ENCODE measurements at regions not wholly inside any gene's neighbourhood (a gene's known extent, or its start where the extent isn't known, plus 50 kb on each side); places are given as distances from the start of the nearest gene placed in this dataset.

DNA sequence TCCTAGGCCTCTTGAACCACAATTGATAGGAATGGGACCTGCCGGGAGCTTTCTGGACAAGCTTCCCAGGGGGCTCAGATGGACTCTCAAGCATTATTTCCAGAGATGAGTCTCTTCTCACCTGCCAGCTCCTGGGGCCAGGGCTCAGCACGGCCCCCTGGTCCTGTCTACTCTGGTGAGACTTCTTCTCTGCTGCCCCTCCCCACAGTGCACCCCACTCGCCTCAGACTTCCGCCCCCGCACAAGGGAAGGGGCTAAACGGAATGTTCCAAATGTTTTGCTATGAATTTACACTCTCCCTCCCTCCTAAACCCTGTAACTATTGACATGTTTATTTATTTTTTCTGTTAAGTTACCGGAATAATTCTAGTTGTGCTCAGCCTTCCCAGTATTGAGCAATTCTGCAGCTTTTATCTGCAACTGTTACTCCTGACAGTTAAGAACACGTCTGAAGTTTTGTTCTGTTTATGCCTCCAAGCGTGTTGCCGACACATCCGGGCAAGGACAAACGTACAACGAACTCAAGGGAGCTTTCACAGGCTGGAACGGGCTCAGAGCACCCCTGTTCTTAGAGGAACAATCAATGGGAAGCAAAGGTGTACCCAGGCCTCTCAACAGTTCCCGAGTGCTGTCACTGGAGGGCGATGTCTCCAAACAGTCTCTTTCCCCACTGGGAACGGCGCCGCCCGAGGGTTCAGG is 55.2 kb downstream of the FHIP2A start:
- Histone ChIP-seq H4K8ac (ENCODE audit: extremely low read depth, insufficient read depth, low read length) (no peak overlapping the region; the same call in 1 of the 2 replicates), H4K20me1 (replicated peaks in 1 of 2; ENCODE audit: control insufficient read depth in 1 of 2, insufficient read depth in 2 of 2, low read length in 2 of 2) (no peaks in the 10 kb centered on the region), H3K79me2 (ENCODE audit: control insufficient read depth in 1 of 2, insufficient read depth in 2 of 2, low read length in 2 of 2) (no peaks in the 10 kb centered on the region), H3K36me3 (ENCODE audit: control insufficient read depth in 2 of 4, insufficient read depth in 4 of 4, low read length in 3 of 4) (no peaks in the 10 kb centered on the region), H3K27me3 (replicated peaks in 1 of 4; ENCODE audit: control insufficient read depth in 3 of 4, extremely low read depth in 1 of 4, insufficient read depth in 3 of 4, low read length in 3 of 4) (no peaks in the 10 kb centered on the region), H2AFZ (ENCODE audit: low read length) (no peak overlapping the region), H3K4ac (replicated peaks; ENCODE audit: insufficient read length, low read depth, low read length) (no peak overlapping the region), H2AK5ac (ENCODE audit: low read depth, low read length) (no peak overlapping the region), H3K79me1 (ENCODE audit: low read depth, low read length) (no peaks in the 10 kb centered on the region), H2BK120ac (replicated peaks; ENCODE audit: low read depth, low read length) (no peak overlapping the region), H2BK12ac (ENCODE audit: low read depth, low read length) (no peak overlapping the region), H3K23me2 (ENCODE audit: low read depth, low read length) (no peaks in the 10 kb centered on the region), H2BK5ac (ENCODE audit: low read depth, low read length) (no peak overlapping the region), H3K4me1 (replicated peaks in 1 of 4; ENCODE audit: control insufficient read depth in 3 of 4, insufficient read depth in 4 of 4, low read length in 3 of 4) (peaks cover 4 to 14% (median 6%) of the 10 kb centered on the region in 4 experiments), H3K23ac (ENCODE audit: insufficient read length) (no peak overlapping the region), H3K9me3 (ENCODE audit: insufficient read depth in 2 of 2, low read depth in 1 of 2, low read length in 1 of 2) (no peaks in the 10 kb centered on the region), H3K4me3 (ENCODE audit: extremely low read depth in 1 of 4, insufficient read depth in 2 of 4, low read depth in 3 of 4, low read length in 4 of 4) (no peak overlapping the region), H2BK15ac (ENCODE audit: low read length) (no peak overlapping the region), H3K56ac (replicated peaks; ENCODE audit: insufficient read length, low read depth, low read length) (no peak overlapping the region), H2BK20ac (ENCODE audit: low read length) (no peak overlapping the region), H3K27ac (ENCODE audit: low read depth, low read length) (no peak overlapping the region), H4K5ac (ENCODE audit: insufficient read length, low read depth, low read length) (no peak overlapping the region), H4K91ac (replicated peaks; ENCODE audit: insufficient read length, low read length) (no peak overlapping the region), H3K14ac (ENCODE audit: insufficient read length) (no peak overlapping the region), H3K18ac (ENCODE audit: extremely low read depth, low read length) (no peak overlapping the region), H3K4me2 (ENCODE audit: insufficient read depth in 1 of 2, low read depth in 2 of 2, low read length in 2 of 2) (no peak overlapping the region), H3K9ac (replicated peaks in 1 of 4; ENCODE audit: extremely low read depth in 1 of 4, low read depth in 3 of 4, low read length in 3 of 4) (no peak overlapping the region)
- FAIRE-seq (peak; percentile 7), DNase-seq (ENCODE audit: low read depth in 1 of 2, low spot score in 2 of 2) (peak; percentile 71 to 87)
- 39% methylated on average over 20 of the region's 20 CpGs; no CpG with 5 or more reads in 1 of the 2 experiments for WGBS, 2 experiments (ENCODE audit: extremely low coverage in 1 of 2, insufficient coverage in 1 of 2, insufficient read length in 1 of 2, insufficient replicate concordance in 2 of 2, low coverage in 1 of 2, low lambda C conversion rate in 2 of 2, missing lambda C conversion rate in 1 of 2)
- POLR2A ChIA-PET (ENCODE audit: partially characterized antibody): interaction anchor here (1.0 to 1.5 kb wide), 2 partner anchors 9 to 62 kb away, joined by 3 to 5 read pairs; no protein-coding TSS in a partner anchor
- CTCF ChIA-PET (ENCODE audit: partially characterized antibody): interaction anchor here (0.6 to 10.5 kb wide), 55 partner anchors 9 to 413 kb away, joined by 3 to 96 read pairs (median 5); partner anchors contain the start of genes FHIP2A and TRUB1
- peak; percentile 98 for TF ChIP-seq RAD21 (IDR thresholded peaks at IDR 0.05 in 1 of 2, conservative IDR thresholded peaks at IDR 0.05 in 1 of 2; ENCODE audit: low read depth in 2 of 2, low read length in 2 of 2)
- no peak for TF ChIP-seq TCF12 (IDR thresholded peaks at IDR 0.05; ENCODE audit: low read depth, low read length)
- peak; percentile 34; the same call in 1 of the 2 replicates for TF ChIP-seq BACH1 (IDR thresholded peaks at IDR 0.05; ENCODE audit: low read length)
- no peak for TF ChIP-seq KDM1A (IDR thresholded peaks at IDR 0.05; ENCODE audit: borderline replicate concordance, low read length)
- TF ChIP-seq, protein P1, sequence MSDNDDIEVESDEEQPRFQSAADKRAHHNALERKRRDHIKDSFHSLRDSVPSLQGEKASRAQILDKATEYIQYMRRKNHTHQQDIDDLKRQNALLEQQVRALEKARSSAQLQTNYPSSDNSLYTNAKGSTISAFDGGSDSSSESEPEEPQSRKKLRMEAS (IDR thresholded peaks at IDR 0.05): 0 out of 2 replicates have a peak, but pooled peaks have one; percentile 18
- TF ChIP-seq, protein P2, sequence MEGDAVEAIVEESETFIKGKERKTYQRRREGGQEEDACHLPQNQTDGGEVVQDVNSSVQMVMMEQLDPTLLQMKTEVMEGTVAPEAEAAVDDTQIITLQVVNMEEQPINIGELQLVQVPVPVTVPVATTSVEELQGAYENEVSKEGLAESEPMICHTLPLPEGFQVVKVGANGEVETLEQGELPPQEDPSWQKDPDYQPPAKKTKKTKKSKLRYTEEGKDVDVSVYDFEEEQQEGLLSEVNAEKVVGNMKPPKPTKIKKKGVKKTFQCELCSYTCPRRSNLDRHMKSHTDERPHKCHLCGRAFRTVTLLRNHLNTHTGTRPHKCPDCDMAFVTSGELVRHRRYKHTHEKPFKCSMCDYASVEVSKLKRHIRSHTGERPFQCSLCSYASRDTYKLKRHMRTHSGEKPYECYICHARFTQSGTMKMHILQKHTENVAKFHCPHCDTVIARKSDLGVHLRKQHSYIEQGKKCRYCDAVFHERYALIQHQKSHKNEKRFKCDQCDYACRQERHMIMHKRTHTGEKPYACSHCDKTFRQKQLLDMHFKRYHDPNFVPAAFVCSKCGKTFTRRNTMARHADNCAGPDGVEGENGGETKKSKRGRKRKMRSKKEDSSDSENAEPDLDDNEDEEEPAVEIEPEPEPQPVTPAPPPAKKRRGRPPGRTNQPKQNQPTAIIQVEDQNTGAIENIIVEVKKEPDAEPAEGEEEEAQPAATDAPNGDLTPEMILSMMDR (IDR thresholded peaks at IDR 0.05; ENCODE audit: control extremely low read depth in 1 of 3, insufficient read depth in 1 of 3, low read depth in 1 of 3, low read length in 3 of 3): peak; percentile 88 to 97 (median 95)
- 0 out of 3 replicates have a peak, but pooled peaks of 1 of the 2 experiments have one; percentile 9 for TF ChIP-seq EP300 (IDR thresholded peaks at IDR 0.05; ENCODE audit: borderline replicate concordance in 1 of 2, low read depth in 2 of 2, low read length in 2 of 2)
